Central memory CD4-positive, alpha-beta T cell (primary cell): ENCODE measurements at regions not wholly inside any gene's neighbourhood (a gene's known extent, or its start where the extent isn't known, plus 50 kb on each side); places are given as distances from the start of the nearest gene placed in this dataset.
"Not testable (repeated sequence)": the region's sequence is repeated elsewhere in the genome, so short reads cannot be mapped to it uniquely, and the experiment has no call there.

Experiments used
- DNase-seq: peaks from one replicate; pipeline ENCODE4 v3.0.0; 2022

DNA sequence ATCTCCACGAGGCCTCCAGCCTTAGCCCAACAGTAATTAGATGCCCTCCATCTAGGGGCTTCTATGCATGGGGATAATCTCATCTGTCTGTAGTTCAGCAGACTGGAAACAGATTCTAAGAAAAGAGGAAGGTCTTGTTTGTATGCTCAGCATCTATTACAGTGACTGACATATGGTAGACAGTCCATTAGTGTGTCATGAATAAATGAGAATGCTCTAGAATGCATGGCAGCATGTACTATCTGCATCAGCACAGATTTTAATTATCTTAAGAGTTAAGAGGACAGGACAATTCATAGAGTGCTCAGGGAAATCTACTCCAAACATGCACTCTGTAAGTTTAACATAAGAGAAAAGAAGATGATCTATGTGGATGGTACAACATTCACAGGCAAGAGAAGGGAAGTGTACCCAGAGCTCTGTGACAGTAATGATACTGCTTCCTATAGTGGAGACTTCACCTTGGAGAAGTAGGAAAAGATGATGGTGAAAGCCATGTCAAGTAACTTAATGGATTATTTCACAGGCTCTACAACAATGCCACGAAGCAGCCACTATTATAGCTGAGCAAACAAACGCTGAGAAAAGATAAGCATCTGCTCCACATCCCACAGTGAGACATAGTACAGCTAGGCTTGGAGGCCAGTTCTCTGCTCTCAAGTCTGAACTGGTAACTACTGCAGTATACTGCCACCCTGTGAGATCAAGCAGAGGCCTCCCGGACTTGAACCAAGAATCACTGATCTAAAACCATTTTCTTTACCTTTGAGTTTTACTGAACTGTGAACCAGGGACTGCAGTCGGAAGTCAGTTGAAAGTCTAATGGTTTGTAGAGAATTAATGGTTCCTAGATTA lies 309.2 kb upstream of the SPTLC3 start:
- no peak for DNase-seq

DNA sequence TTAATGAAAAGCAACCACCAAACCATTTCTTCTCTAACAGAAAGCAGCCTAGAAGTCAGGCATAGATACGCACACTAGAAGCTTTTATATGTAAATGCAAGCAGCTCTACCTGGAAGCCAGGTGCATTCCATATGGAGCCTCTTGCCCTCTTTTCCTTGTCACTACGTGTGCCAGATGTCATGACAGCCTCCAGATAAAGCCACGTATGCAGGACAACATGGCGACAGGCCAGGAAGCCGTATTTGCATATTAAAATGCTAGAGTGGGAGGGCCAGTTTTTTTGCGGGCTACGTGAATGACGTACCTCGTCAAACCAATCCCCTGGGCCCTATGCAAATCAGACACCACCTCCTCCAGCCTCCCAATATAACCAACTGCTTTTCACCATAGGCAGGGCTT lies 308.1 kb upstream of the SPTLC3 start:
- no peak for DNase-seq

DNA sequence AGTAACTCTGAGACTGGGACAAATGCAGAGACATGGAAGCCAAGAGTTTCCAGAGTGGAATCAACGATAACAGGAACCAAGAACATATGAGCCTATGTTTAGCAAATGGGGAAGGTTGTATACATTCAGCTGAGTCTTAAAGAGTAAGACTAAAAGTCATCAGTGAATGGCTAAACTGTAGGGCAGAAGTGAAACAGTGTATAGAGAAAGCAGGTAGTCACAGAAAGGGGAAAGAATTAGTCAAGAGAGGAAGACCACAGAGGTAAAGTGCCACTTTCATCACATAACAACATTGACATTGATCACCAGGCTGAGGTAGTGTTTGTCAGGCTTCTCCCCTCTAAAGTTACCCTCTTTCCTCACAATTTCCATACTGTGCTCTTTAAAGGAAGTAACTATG lies 306.5 kb upstream of the SPTLC3 start:
- no peak for DNase-seq

DNA sequence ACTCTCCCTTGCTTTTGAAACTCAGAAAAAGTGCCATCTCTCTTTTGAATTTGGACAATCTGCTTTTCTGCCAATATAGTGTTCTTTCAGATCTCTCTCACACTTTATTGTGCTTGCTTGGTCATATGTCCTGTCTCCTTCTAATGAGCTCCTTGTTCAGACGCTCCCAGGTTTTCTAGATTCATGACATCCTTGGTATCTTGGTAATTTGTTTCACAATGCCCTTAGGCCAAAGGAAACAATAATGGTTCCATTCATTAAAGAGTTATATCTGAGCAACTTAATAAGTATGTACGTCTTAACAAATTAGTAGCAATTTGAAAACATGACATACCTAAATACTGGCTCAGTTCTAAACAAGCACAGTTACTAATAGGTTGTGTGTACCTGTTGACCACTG lies 293.4 kb upstream of the SPTLC3 start:
- DNase-seq: no peak

DNA sequence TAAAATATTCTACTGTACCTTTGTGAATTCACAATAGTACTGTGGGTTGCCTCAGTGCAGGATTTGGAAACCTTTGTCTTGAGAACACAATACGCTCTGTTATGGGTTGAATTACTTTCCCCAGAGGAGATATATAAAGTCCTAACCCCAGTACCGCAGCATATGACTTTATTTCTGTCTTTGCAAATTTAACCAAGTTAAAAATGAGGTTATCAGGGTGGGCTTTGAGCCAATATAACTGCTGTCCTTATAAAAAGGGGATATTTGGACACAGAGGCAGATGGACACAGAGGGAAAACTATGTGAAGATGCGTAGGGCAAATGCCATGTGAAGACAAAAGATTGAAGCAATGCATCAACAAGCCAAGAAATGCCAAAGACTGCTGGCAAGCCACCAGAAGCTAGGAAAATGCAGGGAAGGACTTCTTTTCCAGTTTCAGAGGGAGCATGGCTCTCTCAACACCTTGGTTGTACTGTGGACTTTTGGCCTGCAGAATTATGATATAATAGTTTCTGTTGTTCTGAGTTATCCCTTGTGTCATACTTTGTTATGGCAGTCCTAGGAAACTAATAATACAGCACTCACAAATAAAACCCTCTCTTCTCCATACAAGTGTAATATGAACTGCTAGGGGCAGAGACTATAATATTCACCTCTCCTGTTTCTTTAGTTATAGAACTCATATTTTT lies 292.6 kb upstream of the SPTLC3 start:
- no peak for DNase-seq

DNA sequence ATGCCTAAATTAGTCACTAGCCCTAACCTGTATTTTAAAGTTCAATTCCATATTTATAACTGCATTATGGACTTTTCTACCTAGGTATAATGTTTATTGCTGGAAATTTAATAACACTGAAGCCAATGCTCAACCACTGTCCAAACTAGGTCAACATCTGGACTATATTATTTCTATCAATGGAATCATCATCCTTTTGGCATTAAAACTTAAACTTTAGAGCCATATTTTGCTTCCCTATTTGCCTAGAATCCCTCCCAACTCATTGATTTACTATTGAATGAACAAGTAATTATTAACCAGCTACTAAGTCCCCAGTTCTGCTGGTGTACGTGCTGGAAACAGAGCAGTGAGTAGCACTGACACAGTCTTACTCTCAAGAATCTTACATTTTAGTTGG lies 291.7 kb upstream of the SPTLC3 start:
- no peak for DNase-seq

DNA sequence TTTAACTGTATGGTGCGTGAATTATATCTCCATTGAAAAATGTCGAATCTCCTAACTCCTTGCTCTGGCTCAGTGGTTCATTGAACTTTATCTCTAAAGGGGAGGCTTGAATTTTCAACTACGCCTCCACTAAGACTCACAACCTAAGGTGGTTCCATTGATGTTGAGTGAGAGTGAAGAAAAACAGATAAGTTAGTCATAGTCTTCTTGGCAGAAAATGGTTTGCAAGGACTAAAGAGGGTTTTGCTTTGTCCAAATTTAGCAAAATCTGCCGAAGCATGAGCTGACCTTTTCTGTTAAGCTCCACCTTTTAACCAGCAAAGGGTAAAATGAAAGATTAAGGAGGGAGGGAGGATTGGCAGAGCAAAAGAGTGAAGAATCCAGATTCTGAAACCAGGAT lies 290.2 kb upstream of the SPTLC3 start:
- DNase-seq: no peak

DNA sequence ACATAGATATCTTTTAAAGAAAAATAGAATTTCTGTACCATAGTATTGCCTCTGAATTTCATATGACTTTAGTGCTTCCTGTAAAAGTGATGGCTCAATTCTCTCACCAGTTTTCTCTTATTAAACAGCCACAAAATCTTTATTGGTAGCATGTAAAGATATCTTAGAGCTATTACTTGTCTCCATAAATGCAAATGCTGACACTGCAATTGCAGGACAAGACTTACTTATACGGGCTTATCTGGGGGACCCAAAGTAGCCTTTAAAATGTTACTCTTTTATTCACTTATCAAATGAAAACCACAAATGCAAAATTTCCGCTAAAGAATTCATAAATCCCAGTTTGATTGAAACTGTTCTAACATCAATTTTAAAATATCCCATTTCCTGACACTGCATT lies 287.1 kb upstream of the SPTLC3 start:
- DNase-seq: no peak

DNA sequence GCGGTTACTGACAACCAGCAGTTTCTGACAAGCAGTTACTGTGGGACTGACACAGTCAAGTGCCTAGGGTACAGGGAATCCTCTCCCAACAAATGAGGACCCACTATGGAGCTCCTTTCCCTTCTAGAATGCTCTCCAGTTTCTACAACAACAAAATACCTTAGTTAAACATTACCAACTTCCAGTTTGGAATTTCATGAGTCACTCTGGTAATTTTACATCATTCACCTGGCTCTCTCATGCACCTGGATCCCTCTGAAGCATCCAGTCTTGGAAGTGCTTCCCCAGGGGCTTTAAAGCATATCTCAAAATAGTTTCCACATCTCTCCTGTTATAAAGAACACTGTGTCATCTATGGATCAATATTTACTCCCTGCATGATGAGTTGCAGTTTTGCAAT lies 286.7 kb upstream of the SPTLC3 start:
- no peak for DNase-seq

DNA sequence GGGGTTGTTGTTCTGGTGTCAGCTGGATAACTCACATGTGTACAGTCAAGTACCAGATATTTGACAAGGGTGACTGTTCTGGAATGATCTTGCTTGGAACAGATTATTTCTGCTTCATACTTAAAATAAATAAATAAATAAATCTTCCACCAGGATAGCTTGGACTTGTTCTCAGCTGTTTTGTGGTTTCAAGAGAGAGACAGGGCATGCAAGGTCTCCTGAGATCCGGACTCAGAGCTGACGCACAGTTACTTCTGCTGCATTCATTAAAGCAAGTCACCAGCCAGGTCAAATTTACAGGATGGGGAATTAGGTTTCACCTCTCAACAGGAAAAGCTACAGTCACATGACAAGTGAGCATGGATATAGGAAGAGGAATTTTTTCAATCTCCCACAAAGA lies 285.0 kb upstream of the SPTLC3 start:
- no peak for DNase-seq

DNA sequence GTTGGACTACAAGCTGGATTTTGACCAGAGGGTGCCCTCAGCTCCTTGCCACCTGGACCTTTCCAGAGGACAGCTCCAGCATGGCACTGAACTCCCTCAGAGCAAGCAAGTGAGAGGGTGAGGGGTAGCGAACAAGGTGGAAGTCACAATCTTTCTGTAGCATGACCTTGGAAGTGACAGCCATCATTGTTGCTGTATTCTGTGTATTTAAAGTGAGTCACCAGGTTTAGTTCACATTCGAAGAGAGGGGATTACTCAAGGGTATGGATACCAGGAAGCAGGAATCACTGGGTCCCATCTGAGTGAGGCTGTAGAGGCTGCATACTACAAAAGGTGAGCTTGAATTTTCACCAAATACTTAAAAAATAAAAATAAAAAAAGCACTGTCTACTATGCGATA lies 280.0 kb upstream of the SPTLC3 start:
- no peak for DNase-seq

DNA sequence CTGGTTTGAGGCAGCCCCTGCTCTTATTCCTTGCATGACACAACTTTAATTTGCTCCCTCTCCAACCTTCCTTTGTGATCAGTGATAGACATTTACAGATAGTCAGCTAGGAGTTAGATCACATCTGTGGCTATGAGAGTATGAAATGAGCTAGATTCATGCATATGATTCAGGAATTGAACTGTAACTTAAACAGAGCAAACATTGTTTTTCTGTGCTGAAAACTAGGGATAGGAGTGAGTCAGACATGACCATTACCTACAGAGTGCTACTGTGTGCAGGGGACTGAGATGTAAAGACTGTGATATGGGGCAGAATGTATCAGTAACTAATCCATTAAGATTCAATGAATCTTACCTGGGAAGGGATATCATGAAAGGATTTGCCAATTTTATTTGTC lies 279.4 kb upstream of the SPTLC3 start:
- DNase-seq: no peak

DNA sequence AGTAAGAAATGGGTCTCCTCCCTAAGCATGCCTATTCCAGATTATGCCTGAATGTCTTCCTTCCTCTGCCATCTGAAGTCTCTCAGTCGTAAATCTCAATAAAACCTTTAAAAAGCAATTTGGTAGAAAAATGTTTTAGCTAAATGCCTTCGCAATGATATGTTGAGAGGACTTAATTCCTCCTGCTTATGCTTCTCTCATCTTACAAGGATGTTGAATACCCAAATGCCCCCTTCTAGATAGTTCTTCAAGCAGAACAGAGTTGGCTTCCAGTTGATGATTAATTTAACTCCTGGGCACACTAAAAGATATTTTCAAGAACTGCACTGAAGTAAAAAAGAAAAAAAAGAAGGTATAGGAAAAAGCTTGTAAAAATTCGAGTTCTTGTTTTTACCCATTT lies 275.0 kb upstream of the SPTLC3 start:
- DNase-seq: no peak

DNA sequence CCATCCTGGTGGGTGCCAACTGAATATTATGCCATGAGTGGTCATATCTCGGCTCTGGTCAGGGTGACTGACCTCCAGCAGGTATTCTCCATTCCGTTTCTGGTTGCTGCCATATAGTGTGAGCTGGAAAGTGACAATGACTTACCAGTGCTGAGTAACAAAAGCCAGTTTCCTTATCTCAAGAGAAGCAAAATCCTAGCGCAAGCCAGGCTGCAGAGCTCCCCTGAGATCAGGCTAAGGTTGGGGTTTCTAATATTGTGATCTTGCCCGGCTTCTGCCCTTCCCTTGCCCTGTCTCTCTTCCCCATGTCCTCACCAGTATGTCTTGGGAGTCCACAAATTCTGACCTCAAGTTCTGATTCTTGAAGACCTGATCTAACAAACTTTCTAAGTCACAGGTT lies 271.3 kb upstream of the SPTLC3 start:
- no peak for DNase-seq

DNA sequence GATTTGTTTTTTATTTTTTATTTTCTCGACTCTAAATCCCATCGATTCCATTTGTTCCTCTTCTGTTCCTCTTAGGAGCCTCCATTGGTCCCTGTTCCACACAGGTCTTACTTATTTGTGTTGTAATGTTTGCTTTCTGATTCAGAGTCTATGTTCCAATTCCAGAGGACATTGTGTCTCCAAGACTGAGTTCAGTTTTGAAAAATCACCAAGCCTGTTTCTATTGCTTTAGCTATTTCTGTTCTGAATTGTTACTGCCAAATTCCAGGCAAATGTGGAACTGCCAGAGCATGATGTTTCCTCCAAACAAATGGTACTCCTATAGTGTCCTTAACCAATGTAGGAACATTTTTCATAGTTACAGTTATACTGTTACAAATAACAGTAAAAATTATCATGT lies 270.9 kb upstream of the SPTLC3 start:
- no peak for DNase-seq

DNA sequence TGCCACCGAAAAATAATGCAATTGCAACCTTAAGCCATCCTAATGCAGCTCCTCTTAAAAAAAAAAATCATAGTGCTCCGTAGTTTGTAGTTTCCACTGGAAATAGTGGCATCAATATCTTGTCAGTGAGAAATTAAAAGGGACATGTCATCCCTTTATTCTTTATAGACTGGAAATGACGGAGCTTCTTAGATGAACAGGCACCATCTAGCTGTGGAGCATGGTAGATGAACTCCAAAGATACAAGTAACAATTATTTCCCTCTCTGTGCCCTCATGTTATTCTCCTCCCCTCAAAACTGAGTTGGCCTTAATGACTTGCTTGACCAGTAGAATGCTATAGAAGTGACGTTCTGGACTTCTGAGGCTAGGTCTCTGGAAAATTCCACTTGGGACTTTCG lies 268.1 kb upstream of the SPTLC3 start:
- DNase-seq: no peak

DNA sequence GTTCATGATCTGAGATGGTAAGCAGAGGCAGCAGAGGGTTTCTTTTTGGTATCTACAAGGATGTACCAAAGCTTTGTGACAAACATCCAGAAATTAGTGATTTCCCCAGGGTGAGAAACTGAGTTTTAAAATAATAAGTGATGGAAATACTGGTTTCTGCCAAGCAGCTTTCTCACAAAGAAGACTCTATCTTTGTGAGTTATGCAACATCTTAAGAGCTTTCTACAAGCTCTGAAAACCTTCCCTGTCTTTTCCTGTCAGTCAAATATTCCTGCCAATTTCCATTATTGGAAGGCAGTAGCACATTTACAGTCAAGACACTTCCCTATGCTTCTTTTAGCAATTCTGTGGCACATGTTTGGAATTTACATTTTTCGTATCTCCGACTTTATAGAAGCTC lies 264.7 kb upstream of the SPTLC3 start:
- DNase-seq: no peak

DNA sequence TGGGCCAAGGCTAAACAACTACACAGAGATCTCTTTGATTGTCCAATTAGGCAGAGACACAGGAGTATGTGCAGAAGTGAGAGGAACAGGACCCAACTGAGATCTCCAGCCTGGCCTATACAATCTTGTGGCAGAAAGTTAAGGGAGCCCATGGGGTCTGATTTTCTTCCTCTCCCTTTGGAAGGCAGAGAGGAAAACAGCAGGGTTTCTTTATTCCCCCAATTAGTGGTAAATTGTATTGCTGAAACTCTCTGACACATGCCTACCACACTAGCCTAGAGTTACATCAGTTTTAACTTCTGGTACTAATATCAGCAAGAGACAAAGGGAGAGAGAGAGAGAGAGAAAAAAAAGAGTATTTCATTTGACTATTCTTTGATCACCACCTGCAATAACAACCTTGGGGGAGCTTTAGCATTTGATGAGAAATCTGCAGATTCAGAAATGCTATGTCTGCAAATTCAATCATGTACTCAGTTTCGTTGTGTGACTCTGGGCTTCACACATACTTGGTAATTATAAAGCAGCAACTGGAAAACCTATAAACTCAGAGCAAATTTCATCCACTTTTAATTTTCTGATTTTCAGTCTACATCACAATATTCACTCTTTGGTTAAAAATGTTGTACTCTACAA lies 260.3 kb upstream of the SPTLC3 start:
- no peak for DNase-seq

DNA sequence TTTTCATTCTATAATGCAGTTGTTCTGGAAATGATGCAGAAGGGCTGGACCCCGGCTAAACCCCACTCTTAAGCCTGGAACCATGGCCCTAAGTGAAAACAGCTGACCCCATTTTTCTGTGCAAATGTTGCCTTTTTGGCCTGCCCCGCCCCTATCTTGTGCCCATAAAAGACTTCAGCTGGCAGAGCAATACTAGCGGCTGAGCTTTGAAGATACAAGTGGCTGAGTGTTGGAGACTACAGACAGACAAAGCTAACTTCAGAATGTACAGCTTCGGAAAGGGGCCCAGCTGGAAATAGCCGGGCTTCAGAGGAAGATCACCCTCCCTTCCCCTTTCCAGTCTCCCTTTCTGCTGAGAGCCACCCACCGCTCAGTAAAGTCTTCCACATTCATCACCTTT lies 258.6 kb upstream of the SPTLC3 start:
- no peak for DNase-seq

DNA sequence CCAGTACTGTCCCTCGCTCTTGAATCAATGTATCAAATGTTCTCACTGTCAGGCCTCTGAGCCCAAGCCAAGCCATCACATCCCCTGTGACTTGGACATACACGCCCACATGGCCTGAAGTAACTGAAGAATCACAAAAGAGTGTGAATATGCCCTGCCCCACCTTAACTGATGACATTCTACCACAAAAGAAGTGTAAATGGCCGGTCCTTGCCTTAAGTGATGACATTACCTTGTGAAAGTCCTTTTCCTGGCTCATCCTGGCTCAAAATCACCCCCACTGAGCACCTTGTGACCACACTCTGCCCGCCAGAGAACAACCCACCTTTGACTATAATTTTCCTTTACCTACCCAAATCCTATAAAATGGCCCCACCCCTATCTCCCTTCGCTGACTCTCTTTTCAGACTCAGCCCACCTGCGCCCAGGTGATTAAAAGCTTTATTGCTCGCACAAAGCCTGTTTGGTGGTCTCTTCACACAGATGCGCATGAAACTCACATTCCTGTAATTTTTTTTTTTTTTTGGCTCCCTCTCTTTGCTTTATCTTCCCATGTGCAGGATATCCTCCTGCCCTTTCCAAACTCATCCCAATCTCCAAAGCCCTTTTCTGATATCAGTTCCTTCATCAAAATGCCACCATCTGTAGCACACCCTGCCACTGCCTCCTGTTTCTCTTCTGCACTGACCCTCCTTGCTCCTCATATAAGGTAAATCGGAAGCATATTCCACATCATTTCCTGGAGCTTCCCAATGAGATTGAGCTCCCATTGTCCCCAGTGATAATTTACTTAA lies 255.7 kb upstream of the SPTLC3 start:
- not testable (repeated sequence) for DNase-seq

DNA sequence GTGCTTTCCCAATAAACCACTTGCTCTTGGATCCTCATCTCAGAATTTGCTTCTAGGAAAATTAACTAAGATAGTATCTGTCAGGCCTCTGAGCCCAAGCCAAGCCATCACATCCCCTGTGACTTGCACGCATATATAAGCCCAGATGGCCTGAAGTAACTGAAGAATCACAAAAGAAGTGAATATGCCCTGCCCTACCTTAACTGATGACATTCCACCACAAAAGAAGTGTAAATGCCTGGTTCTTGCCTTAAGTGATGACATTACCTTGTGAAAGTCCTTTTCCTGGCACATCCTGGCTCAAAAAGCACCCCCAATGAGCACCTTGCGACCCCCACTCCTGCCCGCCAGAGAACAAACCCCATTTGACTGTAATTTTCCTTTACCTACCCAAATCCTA lies 255.0 kb upstream of the SPTLC3 start:
- DNase-seq: not testable (repeated sequence)

DNA sequence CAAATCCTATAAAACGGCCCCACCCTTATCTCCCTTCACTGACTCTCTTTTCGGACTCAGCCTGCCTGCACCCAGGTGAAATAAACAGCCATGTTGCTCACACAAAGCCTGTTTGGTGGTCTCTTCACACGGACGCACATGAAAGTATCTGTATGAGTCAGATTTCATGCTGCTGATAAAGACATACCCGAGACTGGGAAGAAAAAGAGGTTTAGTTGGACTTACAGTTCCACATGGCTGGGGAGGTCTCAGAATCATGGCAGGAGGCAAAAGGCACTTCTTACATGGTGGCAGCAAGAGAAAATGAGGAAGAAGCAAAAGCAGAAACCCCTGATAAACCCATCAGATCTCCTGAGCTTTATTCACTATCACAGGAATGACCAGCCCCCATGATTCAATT lies 249.3 kb upstream of the SPTLC3 start:
- not testable (repeated sequence) for DNase-seq

DNA sequence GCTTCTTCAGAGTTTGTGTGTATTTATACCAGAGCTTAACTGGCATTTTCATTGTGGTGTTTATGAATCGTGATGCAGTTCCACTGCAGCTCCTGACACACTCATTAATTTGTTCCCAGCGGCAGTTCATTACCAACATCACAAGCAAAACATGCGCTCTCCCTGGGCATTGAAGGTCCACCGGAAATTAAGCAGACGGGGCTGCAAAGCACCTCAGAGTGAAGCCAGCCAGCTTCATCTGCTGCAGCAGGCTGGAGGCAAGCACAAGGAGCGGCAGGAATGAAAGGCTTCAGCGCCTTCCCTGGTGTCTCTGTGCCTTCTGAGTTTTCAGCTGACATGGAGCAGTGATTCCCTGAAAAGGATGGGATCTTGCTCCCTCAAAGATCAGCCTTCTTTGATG lies 246.0 kb upstream of the SPTLC3 start:
- no peak for DNase-seq
